Sigmoid colon (tissue), 6 donors: ENCODE measurements at regions not wholly inside any gene's neighbourhood (a gene's known extent, or its start where the extent isn't known, plus 50 kb on each side); places are given as distances from the start of the nearest gene placed in this dataset.

Source experiments
- DNase-seq: peaks from one replicate; pipeline ENCODE4 v3.0.0-alpha.2; 2019
- H3K27ac ChIP-seq, 4 donors: fragments of 200-600 bp; sonication (generic); one replicate each; pipeline ENCODE4 v1.5.1; 2016 to 2019; ENCODE audit warnings: mild to moderate bottlenecking in 1 of 4
- H3K27me3 ChIP-seq, 3 donors: fragments of 200-600 bp; sonication (generic); one replicate each; pipeline ENCODE4 v1.5.1; 2019; ENCODE audit warnings: mild to moderate bottlenecking in 1 of 3
- H3K36me3 ChIP-seq, 4 donors: fragments of 200-600 bp; sonication (generic); one replicate each; pipeline ENCODE4 v1.5.1; 2016 to 2019
- H3K4me1 ChIP-seq, 4 donors: fragments of 200-600 bp; sonication (generic); one replicate each; pipeline ENCODE4 v1.5.1; 2017 to 2019
- H3K4me3 ChIP-seq, 4 donors: fragments of 200-600 bp; sonication (generic); one replicate each; pipeline ENCODE4 v1.5.1; 2017 to 2019; ENCODE audit warnings: mild to moderate bottlenecking in 2 of 4, moderate library complexity in 1 of 4
- H3K9me3 ChIP-seq, 4 donors: fragments of 200-600 bp in 3 of 4; sonication (generic) in 3 of 4; one replicate each; pipeline versions ENCODE4 v1.5.1 to v1.6.1; 2013 to 2019
- CTCF ChIP-seq, 4 experiments: fragments of 450-650 bp in 3 of 4; fragments of 200-600 bp in 1 of 4; IDR thresholded peaks; one replicate each; pipeline ENCODE4 v1.5.1; 2016 to 2019; ENCODE audit warnings: antibody characterized with exemption in 4 of 4, mild to moderate bottlenecking in 3 of 4, moderate library complexity in 2 of 4
- EP300 ChIP-seq, 4 donors: sonication (generic); formaldehyde crosslinking; IDR thresholded peaks; one replicate each; pipeline ENCODE4 v1.6.1; 2017; ENCODE audit warnings: antibody characterized with exemption in 4 of 4
- POLR2A ChIP-seq, 2 donors: fragments of 450-650 bp; IDR thresholded peaks; one replicate each; pipeline ENCODE4 v1.6.1; 2016; ENCODE audit warnings: antibody characterized with exemption in 2 of 2, mild to moderate bottlenecking in 2 of 2, moderate library complexity in 2 of 2
- POLR2AphosphoS5 ChIP-seq, 4 donors: sonication (generic); formaldehyde crosslinking; IDR thresholded peaks; one replicate each; pipeline ENCODE4 v1.6.1; 2017; ENCODE audit warnings: antibody characterized with exemption in 4 of 4
- WGBS, 2 donors: extraction: QIAGEN DNeasy Blood & Tissue Kit; methylation state at CpG; one replicate each; pipeline ENCODE4 v1.1.7; 2013; 5-methylcytosine and 5-hydroxymethylcytosine counted together
- intact Hi-C: fragments of 100-400 bp; cut with DNase I; formaldehyde crosslinking; loops from one replicate; pipeline ENCODE4 v1.15.1; 2023
- donor health status: healthy with polysubstance abuse.
- donor health status: healthy.

- intact Hi-C loops, result no loop called here
- H3K9me3 ChIP-seq, result no peaks in the 10 kb centered on the region
These were observed 57.3 kb downstream of the HHEX start for GRCh38 chr10:92747066-92747465.

GRCh38 chr10:92747600-92747999, 57.8 kb downstream of the HHEX start:
- Histone ChIP-seq H3K4me3 (no peak overlapping the region), H3K4me1 (peaks cover 0 to 7% (median 3%) of the 10 kb centered on the region in 4 donors), H3K9me3 (no peaks in the 10 kb centered on the region), H3K36me3 (no peaks in the 10 kb centered on the region), H3K27ac (no peak overlapping the region), H3K27me3 (no peaks in the 10 kb centered on the region)
- TF ChIP-seq EP300 (IDR thresholded peaks at IDR 0.05) (no peak), POLR2AphosphoS5 (IDR thresholded peaks at IDR 0.05) (no peak), CTCF (IDR thresholded peaks at IDR 0.05) (no peak), POLR2A (IDR thresholded peaks at IDR 0.05) (no peak)
- intact Hi-C loops, result no loop called here
- DNase-seq, result no peak
- 14 to 49% methylated on average over 2 of the region's 2 CpGs for WGBS, 2 donors

More at GRCh38 chr10:92747066-92747465, 57.3 kb downstream of the HHEX start:
- no peak for TF ChIP-seq EP300 (IDR thresholded peaks at IDR 0.05)
- no peak for TF ChIP-seq POLR2A (IDR thresholded peaks at IDR 0.05)
- no peak for TF ChIP-seq CTCF (IDR thresholded peaks at IDR 0.05)
- no peak for TF ChIP-seq POLR2AphosphoS5 (IDR thresholded peaks at IDR 0.05)
- Histone ChIP-seq H3K4me3 (no peak overlapping the region), H3K4me1 (peaks cover 0 to 7% (median 3%) of the 10 kb centered on the region in 4 donors), H3K27me3 (no peaks in the 10 kb centered on the region), H3K27ac (no peak overlapping the region), H3K36me3 (no peaks in the 10 kb centered on the region)
- WGBS, 2 donors, result 97 to 98% methylated on average over 8 of the region's 8 CpGs
- DNase-seq, result no peak

GRCh38 chr10:92750791-92751533, 61.2 kb downstream of the HHEX start:
- intact Hi-C loops, result no loop called here
- 54 to 64% methylated on average over 9 of the region's 9 CpGs for WGBS, 2 donors
- DNase-seq, result no peak
- peak overlapping the region in 2 of 4 donors; percentile 16 to 49 for H3K27ac ChIP-seq
- H3K4me1 ChIP-seq, result peaks cover 0 to 10% (median 4%) of the 10 kb centered on the region in 4 donors
- H3K4me3 ChIP-seq, result no peak overlapping the region
- H3K27me3 ChIP-seq, result no peaks in the 10 kb centered on the region
- no peaks in the 10 kb centered on the region for H3K9me3 ChIP-seq
- TF ChIP-seq EP300 (IDR thresholded peaks at IDR 0.05) (no peak), CTCF (IDR thresholded peaks at IDR 0.05) (no peak), POLR2A (IDR thresholded peaks at IDR 0.05) (no peak), POLR2AphosphoS5 (IDR thresholded peaks at IDR 0.05) (no peak)
- no peaks in the 10 kb centered on the region for H3K36me3 ChIP-seq

GRCh38 chr10:92751534-92751811, 61.7 kb downstream of the HHEX start:
- DNase-seq, result no peak
- TF ChIP-seq EP300 (IDR thresholded peaks at IDR 0.05) (no peak), POLR2A (IDR thresholded peaks at IDR 0.05) (no peak), CTCF (IDR thresholded peaks at IDR 0.05) (no peak), POLR2AphosphoS5 (IDR thresholded peaks at IDR 0.05) (no peak)
- no peaks in the 10 kb centered on the region for H3K36me3 ChIP-seq
- intact Hi-C loops, result no loop called here
- peaks cover 0 to 14% (median 8%) of the 10 kb centered on the region in 4 donors for H3K4me1 ChIP-seq
- no peak overlapping the region for H3K4me3 ChIP-seq
- no peaks in the 10 kb centered on the region for H3K9me3 ChIP-seq
- WGBS, 2 donors, result 85 to 86% methylated on average over 2 of the region's 2 CpGs
- no peaks in the 10 kb centered on the region for H3K27me3 ChIP-seq
- H3K27ac ChIP-seq, result peak overlapping the region in 1 of 4 donors; percentile 49

- intact Hi-C loops, result no loop called here
- no peak for DNase-seq
- Histone ChIP-seq H3K4me3 (no peak overlapping the region), H3K27ac (peak overlapping the region in 1 of 4 donors; percentile 49), H3K36me3 (no peaks in the 10 kb centered on the region), H3K4me1 (peaks cover 0 to 17% (median 12%) of the 10 kb centered on the region in 4 donors), H3K27me3 (no peaks in the 10 kb centered on the region), H3K9me3 (no peaks in the 10 kb centered on the region)
- 92 to 94% methylated on average over 2 of the region's 2 CpGs for whole genome bisulfite sequencing, 2 donors
- no peak for TF ChIP-seq CTCF (IDR thresholded peaks at IDR 0.05)
- no peak for TF ChIP-seq POLR2A (IDR thresholded peaks at IDR 0.05)
- TF ChIP-seq POLR2AphosphoS5 (IDR thresholded peaks at IDR 0.05), result no peak
- TF ChIP-seq EP300 (IDR thresholded peaks at IDR 0.05), result no peak
These were observed 62.1 kb downstream of the HHEX start for GRCh38 chr10:92751827-92752226.
